Fibroblast of villous mesenchyme (primary cell): ENCODE measurements at regions not wholly inside any gene's neighbourhood (a gene's known extent, or its start where the extent isn't known, plus 50 kb on each side); places are given as distances from the start of the nearest gene placed in this dataset.
"Not testable (repeated sequence)": the region's sequence is repeated elsewhere in the genome, so short reads cannot be mapped to it uniquely, and the experiment has no call there.

Experiments
- DNase-seq: peaks from one replicate; pipeline ENCODE4 v3.0.0-alpha.2; 2010; ENCODE audit warnings: low read depth
- H3K4me3 ChIP-seq: 2 replicates; pipeline ENCODE4 v1.5.1; 2011; ENCODE audit warnings: low read depth, mild to moderate bottlenecking, low read length
- CTCF ChIP-seq: IDR thresholded peaks from 2 replicates; pipeline ENCODE4 v1.5.1; 2012; ENCODE audit warnings: low read depth, mild to moderate bottlenecking, low read length; ENCODE audit not compliant: insufficient read depth

- TF ChIP-seq CTCF: no peak
- no peak for DNase-seq
- H3K4me3 ChIP-seq: no peak overlapping the region
Observed at GRCh38 chr4:49217492-49217891, 231.4 kb downstream of the CWH43 start.

DNA sequence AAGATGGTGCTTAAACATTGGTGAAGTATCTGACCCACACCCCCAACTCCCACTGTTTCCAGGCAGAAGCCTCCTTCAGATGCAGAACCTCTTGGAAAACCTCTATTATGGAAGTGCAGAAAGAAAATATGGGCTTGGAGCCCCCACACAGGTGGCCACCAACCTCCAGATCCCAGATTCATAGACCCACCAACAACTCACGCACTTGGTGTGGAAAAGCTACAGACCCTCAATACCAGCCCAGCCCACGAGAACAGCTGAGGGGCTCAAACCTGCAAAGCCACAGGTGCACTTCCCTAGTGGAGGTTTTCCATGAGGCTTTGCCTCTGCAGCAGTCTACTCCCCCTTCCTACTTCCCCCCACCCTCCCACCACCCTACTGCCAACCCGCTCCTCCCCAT, 232.0 kb downstream of the CWH43 start:
- not testable (repeated sequence) for DNase-seq, H3K4me3 ChIP-seq

GRCh38 chr4:49218931-49219330, 232.9 kb downstream of the CWH43 start:
- H3K4me3 ChIP-seq: not testable (repeated sequence)

DNA sequence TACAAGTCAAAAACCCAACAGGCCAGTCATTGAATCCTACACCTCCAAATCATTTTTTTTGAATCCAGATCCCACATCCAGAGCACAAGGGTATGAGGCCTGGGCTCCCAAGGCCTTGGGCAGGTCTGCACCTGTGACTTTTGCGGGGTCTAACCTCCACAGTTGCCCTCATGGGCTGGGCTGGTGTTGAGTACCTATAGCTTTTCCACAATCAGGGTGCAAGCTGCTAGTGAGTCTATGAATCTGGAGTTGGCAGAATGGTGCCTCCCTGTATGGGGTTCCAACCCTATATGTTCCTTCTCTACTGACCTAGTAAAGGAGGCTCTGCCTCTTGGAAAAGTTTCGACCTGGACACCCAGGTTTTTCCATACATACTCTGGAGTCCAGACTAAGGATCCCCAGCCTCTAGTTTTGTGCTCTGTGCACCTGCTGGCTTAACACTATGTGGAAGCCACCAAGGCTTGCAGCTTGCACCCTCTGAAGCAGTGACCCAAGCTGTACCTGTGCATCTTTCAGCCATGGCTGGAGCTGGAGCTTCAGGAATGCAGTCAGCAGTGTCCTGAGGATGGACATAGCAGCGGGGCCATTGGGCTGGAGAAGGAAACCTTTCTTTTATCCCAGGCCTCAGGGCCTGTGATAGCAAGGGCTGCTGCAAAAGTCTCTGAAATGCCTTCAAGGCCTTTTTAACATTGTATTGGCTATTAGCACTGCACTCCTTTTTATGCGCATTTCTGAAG, 233.6 kb downstream of the CWH43 start:
- not testable (repeated sequence) for H3K4me3 ChIP-seq, DNase-seq

More at GRCh38 chr4:49218931-49219330, 232.9 kb downstream of the CWH43 start:
- DNase-seq: not testable (repeated sequence)

DNA sequence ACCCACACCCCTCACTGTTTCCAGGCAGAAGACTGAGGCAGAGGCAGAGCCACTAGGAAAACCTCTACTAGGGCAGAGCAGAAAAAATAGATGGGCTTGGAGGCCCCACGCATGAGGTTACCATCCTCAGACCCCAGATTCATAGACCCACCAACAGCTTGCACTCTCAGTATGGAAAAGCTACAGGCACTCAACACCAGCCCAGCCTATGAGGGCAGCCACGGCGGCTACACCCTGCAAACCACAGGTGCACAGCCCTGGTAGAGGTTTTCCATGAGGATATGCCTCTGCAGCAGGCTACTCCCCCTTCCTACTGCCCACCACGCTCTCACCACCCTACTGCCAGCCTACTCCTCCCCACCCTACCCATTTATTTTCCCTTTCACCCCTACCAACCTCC, 235.1 kb downstream of the CWH43 start:
- no peak overlapping the region for H3K4me3 ChIP-seq
- TF ChIP-seq CTCF: no peak
- DNase-seq: no peak

DNA sequence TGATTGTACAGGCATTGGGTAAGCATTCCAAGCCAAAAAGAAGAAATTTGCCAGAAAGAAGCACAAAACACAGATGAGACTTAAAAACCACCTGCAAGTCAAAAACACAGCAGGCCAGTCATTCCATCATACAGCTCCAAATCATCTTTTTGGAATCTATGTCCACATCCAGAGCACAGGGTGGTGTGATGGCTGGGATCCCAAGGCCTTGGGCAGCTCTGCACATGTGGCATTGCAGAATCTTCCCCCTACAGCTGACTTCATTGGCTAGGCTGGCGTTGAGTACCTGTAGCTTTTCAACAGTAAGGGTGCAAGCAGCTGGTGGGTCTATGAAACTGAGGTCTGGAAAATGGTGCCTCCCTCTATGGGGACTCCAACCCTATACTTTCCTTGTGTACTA, 236.7 kb downstream of the CWH43 start:
- DNase-seq, H3K4me3 ChIP-seq: not testable (repeated sequence)

DNA sequence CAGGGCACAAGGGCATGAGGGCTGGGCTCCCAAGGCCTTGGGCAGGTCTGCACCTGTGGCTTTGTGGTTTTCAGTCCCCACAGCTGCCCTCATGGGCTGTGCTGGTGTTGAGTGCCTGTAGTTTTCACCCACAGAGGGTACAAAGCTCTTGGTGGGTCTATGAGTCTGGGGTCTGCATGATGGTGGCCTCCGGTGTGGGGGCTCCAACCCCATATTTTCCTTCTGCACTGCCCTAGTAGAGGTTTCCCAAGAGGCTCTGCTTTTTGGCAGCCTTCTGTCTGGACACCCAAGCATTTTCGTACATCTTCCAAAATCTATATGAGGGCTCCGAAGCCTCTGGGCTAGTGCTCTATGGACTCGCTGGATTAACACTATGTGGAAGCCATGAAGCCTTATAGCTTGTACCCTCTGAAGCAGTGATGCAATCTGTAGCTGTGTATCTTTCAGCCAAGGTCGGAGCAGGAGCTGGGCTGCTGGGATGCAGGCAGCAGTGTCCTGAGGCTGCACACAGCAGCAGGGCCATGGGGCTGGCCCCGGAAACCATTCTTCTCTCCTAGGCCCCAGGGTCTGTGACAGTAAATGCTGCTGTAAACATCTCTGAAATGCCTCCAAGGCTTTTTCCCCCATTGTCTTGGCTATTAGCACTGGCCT, 240.3 kb downstream of the CWH43 start:
- H3K4me3 ChIP-seq, DNase-seq: not testable (repeated sequence)

GRCh38 chr4:49227941-49228340, 241.9 kb downstream of the CWH43 start:
- not testable (repeated sequence) for H3K4me3 ChIP-seq, DNase-seq

DNA sequence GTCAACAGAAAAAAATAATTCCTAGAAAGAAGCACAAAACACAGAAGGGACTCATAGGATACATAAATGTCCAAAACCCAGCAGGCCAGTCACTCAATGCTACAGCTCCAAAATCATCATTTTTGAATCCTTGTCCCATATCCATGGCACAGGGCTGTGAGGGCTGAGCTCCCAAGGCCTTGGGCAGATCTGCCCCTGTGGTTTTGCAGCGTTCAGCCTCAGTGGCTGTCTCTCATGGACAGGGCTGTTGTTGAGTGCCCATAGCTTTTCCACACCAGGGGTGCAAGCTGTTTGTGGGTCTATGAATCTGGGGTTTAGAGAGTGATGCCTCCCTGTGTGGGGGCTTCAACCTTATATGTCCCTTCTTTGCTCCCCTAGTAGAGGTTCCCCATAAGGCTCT, 243.2 kb downstream of the CWH43 start:
- H3K4me3 ChIP-seq, DNase-seq: not testable (repeated sequence)

DNA sequence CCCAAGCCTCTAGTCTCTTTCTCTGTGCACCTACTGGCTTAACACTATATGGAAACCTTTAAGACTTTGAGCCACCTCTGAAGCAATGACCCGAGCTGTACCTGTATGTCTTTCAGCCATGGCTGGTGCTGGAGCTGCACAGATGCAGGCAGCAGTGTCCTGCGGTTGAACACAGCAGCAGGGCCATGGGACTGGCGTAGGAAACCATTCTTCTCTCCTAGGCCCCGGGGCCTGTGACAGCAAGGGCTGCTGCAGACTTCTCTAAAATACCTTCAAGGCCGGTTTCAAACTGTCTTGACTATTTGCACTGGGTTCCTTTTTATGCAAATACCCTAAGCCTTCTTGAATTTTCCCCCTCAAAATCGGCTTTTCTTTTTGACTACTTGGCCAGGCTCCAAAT, 243.6 kb downstream of the CWH43 start:
- not testable (repeated sequence) for DNase-seq, H3K4me3 ChIP-seq

DNA sequence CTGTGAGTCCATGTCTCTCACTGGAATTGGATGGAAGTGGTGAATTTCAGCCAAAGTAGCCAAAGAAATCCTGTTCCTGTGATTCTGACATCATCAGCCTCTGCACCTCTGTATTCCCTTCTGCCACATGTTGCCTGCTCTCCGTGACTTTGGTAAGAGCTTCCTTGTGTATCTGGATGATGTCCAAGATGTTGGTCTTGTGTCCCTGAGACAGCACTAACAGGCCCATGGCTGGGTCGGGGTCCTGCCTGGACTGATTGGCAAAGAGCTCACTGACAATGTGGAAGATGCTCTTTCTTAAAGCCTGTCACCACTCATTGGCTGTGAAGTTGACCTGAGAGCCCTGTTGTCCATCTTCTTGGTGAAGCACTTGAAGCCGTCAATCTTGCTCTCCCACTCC, 247.3 kb downstream of the CWH43 start:
- not testable (repeated sequence) for DNase-seq, H3K4me3 ChIP-seq

- not testable (repeated sequence) for DNase-seq
Observed at GRCh38 chr4:49233749-49234148, 247.7 kb downstream of the CWH43 start.

DNA sequence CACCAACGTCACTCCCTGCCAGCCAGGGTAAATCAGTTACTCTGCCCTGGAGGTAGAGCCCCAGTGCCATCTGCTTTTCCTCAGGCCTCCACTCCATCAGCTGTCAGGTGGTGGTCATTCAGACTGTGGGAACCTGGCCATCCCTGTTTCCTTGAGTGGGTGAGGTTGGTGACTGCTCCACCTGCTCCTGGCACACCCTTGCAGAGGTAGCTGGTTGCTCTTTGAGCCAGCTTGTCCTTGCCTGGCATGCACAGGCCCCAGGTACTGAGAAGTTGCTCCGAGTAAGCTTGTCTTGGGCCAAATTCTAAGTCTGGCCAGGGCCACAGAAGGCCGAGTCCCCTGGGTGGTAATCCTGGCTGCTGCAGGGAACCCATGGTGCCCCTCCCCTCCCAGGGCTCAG, 248.3 kb downstream of the CWH43 start:
- H3K4me3 ChIP-seq, DNase-seq: not testable (repeated sequence)

More at GRCh38 chr4:49233749-49234148, 247.7 kb downstream of the CWH43 start:
- H3K4me3 ChIP-seq: not testable (repeated sequence)

DNA sequence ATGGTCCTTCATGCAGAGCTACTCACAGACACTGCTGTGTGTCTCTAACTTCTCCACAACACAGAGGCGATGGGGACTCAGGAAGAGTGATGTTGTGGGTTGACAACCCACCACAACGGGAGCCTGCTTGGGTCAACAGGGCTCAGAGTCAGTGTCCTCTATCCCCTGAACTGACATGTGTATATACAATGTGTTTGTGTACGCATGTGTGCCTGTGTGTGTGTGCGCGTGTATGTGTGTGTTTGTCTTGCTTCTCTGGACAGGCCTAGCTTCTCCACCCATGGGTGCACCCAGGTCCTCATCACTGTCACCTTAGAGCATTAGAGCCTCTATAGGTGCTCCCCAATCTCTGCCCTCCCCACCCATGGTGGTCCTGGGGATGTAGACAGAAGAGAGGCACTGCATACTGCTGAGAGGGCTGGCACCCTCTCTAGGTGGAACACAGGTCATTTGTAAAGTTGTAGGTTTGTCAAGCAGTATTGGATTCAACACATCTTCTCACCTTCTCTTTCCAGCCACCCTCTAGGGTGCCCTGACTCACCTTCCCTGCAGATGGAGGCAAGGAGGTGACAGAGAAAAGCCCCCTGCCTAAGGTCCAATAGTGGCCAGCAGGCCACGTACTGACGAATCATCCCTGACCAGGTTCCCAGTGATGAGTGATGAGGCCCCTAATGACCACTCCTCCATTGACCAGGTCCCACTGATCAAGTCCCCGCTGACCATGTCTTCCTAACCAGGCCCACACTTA, 249.5 kb downstream of the CWH43 start:
- H3K4me3 ChIP-seq: not testable (repeated sequence)

GRCh38 chr4:49236474-49236873, 250.4 kb downstream of the CWH43 start:
- not testable (repeated sequence) for H3K4me3 ChIP-seq, DNase-seq

More for the DNA sequence above, 249.5 kb downstream of the CWH43 start:
- DNase-seq: not testable (repeated sequence)

DNA sequence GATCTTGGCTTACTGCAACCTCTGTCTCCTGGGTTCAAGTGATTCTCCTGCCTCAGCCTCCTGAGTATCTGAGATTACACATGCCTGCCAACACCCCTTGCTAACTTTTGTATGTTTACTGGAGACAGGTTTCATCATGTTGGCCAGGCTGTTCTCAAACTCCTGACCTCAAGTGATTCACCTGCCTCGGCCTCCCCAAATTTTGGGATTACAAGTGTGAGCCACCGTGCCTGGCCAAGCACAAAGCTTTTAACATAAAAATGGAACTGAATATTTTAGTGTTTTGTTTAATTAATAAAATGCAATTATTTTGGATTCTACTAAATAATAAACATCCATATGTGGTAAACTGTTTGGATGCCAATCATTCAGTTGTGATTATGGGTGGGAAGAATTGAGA, 255.2 kb downstream of the CWH43 start:
- not testable (repeated sequence) for DNase-seq, H3K4me3 ChIP-seq

DNA sequence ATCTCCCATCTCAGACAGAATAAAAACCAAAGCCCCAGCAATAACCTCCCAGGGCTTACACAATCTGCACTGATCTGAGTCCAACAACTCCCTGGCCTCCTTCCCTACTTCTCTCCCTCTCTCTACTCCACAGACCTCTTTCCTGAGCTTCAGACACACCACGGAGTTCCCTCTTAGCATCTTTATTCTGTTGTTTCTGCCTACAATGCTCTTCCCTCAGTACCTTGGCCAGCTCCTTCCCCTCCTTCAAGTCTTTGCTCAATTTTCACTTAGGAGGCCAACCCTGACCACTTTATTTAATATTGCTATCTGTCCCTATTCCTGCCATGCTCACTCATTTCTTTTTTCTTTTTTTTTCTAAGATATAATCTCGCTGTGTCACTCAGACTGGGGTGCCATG, 276.7 kb downstream of the CWH43 start:
- not testable (repeated sequence) for H3K4me3 ChIP-seq, DNase-seq
